GM23338 (cell line): ENCODE measurements at regions not wholly inside any gene's neighbourhood (a gene's known extent, or its start where the extent isn't known, plus 50 kb on each side); places are given as distances from the start of the nearest gene placed in this dataset.

Experiments
- EZH2 ChIP-seq: fragments of 200-600 bp; sonication (generic); IDR thresholded peaks from one replicate; pipeline ENCODE4 v1.8.0; 2017; ENCODE audit warnings: antibody characterized with exemption, mild to moderate bottlenecking, low read depth; ENCODE audit not compliant: unreplicated experiment
- ZNF462 ChIP-seq: fragments of 250-450 bp; sonication (Bioruptor Pico); IDR thresholded peaks from 2 replicates; pipeline ENCODE4 v1.5.0; 2020; ENCODE audit warnings: mild to moderate bottlenecking, moderate library complexity

DNA sequence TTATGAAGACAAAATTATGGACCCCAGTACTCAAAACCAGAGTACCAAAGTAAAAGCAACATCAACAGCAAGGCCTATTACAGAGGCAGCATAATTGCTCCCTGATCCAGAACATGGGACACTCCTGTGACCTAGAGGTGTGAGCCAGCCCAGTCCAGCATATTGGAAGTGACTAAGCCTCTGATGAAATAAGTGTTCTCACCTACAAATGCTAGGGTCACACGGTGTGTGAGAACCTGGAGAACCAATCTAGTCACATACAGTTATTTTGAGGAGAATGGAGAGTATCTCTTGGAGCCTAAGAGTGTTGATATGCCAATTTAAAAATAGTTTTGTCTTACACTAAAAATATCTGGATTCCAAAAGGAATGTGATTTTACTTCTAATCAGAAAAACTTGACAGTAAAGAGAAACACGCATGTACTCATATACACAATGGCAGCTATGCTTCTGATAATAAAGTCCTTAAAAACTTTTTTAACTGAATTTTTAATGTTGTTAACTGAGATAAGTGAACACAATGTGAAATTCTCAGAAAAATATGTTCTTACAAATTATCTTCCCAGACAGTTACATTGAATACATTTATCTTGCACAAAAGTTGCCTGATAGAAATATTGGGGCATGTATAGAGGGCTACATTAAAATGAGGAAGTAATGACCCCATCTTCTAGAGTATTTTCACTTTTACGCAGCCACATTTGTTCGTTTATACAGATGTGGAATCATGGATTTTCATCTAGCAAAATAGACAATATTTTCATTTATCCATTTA, 56.8 kb upstream of the CD36 start:
- TF ChIP-seq EZH2 (no peak), ZNF462 (no peak)
